GM12864 (cell line): ENCODE measurements at regions not wholly inside any gene's neighbourhood (a gene's known extent, or its start where the extent isn't known, plus 50 kb on each side); places are given as distances from the start of the nearest gene placed in this dataset.

ENCODE experiments used
- DNase-seq: peaks from one replicate; pipeline ENCODE4 v3.0.0-alpha.2; 2011; ENCODE audit warnings: low read depth
- H3K4me3 ChIP-seq: 2 replicates; pipeline ENCODE4 v1.5.1; 2011; ENCODE audit warnings: mild to moderate bottlenecking, low read depth, low read length, control low read depth
- CTCF ChIP-seq: IDR thresholded peaks from 2 replicates; pipeline ENCODE4 v1.5.1; 2011; ENCODE audit warnings: low read depth, mild to moderate bottlenecking, moderate library complexity, low read length, control low read depth, inconsistent platforms; ENCODE audit errors: missing control alignments

- TF ChIP-seq CTCF = no peak
- DNase-seq = no peak
These were observed 152.9 kb downstream of the RTL3 start for GRCh38 chrX:78506248-78506647.

GRCh38 chrX:78496483-78496882 is 162.6 kb downstream of the RTL3 start:
- TF ChIP-seq CTCF = no peak
- H3K4me3 ChIP-seq = no peak overlapping the region
- no peak for DNase-seq

More at GRCh38 chrX:78506248-78506647, 152.9 kb downstream of the RTL3 start:
- H3K4me3 ChIP-seq = no peak overlapping the region

- TF ChIP-seq CTCF = no peak
- H3K4me3 ChIP-seq = no peak overlapping the region
- DNase-seq = no peak
These were observed 165.8 kb upstream of the CYSLTR1 start for GRCh38 chrX:78493180-78493579.

GRCh38 chrX:78476701-78477100 is 149.3 kb upstream of the CYSLTR1 start:
- TF ChIP-seq CTCF = no peak
- no peak for DNase-seq

GRCh38 chrX:78456909-78457308 is 129.5 kb upstream of the CYSLTR1 start:
- no peak for TF ChIP-seq CTCF
- DNase-seq = no peak
- H3K4me3 ChIP-seq = no peak overlapping the region

More at GRCh38 chrX:78476701-78477100, 149.3 kb upstream of the CYSLTR1 start:
- H3K4me3 ChIP-seq = no peak overlapping the region

GRCh38 chrX:78455901-78456300 is 128.5 kb upstream of the CYSLTR1 start:
- H3K4me3 ChIP-seq = no peak overlapping the region
- DNase-seq = no peak
- TF ChIP-seq CTCF = no peak

- DNase-seq = no peak
- TF ChIP-seq CTCF = no peak
- H3K4me3 ChIP-seq = no peak overlapping the region
These were observed 124.9 kb upstream of the CYSLTR1 start for GRCh38 chrX:78452356-78452755.
